ENCODE measurements at regions not wholly inside any gene's neighbourhood (a gene's known extent, or its start where the extent isn't known, plus 50 kb on each side); places are given as distances from the start of the nearest gene placed in this dataset.

DNA sequence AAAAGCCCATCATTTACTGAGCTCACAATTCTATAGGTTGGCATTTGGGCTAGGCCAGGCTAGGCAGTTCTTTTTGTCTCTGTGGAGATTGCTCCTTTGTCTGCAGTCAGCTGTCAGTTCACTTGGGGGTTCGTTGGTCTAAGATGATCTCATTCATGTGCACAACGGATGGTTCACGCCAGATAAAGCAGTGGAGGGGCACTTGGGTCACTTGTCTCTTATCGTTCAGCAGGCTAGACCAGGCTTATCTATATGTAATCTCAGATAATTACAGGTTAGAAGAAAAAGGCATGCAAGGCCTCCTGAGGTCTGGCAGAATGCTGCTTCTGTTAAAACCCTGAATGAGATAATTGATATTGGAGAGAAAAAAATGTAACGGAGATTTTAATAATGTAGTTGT is 119.0 kb upstream of the ATP2B1 start:
- TF ChIP-seq, protein P1, sequence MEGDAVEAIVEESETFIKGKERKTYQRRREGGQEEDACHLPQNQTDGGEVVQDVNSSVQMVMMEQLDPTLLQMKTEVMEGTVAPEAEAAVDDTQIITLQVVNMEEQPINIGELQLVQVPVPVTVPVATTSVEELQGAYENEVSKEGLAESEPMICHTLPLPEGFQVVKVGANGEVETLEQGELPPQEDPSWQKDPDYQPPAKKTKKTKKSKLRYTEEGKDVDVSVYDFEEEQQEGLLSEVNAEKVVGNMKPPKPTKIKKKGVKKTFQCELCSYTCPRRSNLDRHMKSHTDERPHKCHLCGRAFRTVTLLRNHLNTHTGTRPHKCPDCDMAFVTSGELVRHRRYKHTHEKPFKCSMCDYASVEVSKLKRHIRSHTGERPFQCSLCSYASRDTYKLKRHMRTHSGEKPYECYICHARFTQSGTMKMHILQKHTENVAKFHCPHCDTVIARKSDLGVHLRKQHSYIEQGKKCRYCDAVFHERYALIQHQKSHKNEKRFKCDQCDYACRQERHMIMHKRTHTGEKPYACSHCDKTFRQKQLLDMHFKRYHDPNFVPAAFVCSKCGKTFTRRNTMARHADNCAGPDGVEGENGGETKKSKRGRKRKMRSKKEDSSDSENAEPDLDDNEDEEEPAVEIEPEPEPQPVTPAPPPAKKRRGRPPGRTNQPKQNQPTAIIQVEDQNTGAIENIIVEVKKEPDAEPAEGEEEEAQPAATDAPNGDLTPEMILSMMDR (IDR thresholded peaks at IDR 0.05; ENCODE audit: insufficient read depth, low read depth, low read length), result no peak
- TF ChIP-seq EZH2 (IDR thresholded peaks at IDR 0.05; ENCODE audit: insufficient read depth, low read length), result no peak
